ENCODE measurements at regions not wholly inside any gene's neighbourhood (a gene's known extent, or its start where the extent isn't known, plus 50 kb on each side); places are given as distances from the start of the nearest gene placed in this dataset.
"Not testable (repeated sequence)": the region's sequence is repeated elsewhere in the genome, so short reads cannot be mapped to it uniquely, and the experiment has no call there.

DNA sequence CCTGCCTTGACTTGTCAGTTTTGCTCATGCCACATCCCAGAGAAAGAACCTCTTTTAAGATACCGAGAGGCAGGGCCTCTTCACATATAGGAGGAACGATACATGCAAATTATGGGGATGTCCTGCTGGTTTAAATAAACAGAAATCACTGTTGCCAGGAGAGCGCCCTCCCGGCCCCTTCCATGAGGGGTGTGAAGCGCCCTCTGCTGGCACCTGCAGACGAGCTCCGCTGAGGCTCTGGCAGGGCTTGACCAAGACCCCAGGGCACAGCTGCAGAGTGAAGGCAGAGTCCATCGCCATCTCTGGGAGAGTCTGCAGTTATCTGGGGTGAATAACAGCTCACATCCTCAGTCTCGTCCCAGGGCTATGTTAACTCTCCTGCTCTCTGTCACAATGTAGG is 468.8 kb downstream of the RPIA start:
- not testable (repeated sequence) for TF ChIP-seq SPI1 (IDR thresholded peaks at IDR 0.05; ENCODE audit: borderline replicate concordance, low read depth)
- TF ChIP-seq, protein P1, sequence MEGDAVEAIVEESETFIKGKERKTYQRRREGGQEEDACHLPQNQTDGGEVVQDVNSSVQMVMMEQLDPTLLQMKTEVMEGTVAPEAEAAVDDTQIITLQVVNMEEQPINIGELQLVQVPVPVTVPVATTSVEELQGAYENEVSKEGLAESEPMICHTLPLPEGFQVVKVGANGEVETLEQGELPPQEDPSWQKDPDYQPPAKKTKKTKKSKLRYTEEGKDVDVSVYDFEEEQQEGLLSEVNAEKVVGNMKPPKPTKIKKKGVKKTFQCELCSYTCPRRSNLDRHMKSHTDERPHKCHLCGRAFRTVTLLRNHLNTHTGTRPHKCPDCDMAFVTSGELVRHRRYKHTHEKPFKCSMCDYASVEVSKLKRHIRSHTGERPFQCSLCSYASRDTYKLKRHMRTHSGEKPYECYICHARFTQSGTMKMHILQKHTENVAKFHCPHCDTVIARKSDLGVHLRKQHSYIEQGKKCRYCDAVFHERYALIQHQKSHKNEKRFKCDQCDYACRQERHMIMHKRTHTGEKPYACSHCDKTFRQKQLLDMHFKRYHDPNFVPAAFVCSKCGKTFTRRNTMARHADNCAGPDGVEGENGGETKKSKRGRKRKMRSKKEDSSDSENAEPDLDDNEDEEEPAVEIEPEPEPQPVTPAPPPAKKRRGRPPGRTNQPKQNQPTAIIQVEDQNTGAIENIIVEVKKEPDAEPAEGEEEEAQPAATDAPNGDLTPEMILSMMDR (IDR thresholded peaks at IDR 0.05; ENCODE audit: insufficient read depth, low read length) = not testable (repeated sequence)
- TF ChIP-seq, protein P2, sequence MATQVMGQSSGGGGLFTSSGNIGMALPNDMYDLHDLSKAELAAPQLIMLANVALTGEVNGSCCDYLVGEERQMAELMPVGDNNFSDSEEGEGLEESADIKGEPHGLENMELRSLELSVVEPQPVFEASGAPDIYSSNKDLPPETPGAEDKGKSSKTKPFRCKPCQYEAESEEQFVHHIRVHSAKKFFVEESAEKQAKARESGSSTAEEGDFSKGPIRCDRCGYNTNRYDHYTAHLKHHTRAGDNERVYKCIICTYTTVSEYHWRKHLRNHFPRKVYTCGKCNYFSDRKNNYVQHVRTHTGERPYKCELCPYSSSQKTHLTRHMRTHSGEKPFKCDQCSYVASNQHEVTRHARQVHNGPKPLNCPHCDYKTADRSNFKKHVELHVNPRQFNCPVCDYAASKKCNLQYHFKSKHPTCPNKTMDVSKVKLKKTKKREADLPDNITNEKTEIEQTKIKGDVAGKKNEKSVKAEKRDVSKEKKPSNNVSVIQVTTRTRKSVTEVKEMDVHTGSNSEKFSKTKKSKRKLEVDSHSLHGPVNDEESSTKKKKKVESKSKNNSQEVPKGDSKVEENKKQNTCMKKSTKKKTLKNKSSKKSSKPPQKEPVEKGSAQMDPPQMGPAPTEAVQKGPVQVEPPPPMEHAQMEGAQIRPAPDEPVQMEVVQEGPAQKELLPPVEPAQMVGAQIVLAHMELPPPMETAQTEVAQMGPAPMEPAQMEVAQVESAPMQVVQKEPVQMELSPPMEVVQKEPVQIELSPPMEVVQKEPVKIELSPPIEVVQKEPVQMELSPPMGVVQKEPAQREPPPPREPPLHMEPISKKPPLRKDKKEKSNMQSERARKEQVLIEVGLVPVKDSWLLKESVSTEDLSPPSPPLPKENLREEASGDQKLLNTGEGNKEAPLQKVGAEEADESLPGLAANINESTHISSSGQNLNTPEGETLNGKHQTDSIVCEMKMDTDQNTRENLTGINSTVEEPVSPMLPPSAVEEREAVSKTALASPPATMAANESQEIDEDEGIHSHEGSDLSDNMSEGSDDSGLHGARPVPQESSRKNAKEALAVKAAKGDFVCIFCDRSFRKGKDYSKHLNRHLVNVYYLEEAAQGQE (IDR thresholded peaks at IDR 0.05; ENCODE audit: insufficient replicate concordance, low read depth) = not testable (repeated sequence)

All from HL-60 (cell line).